ENCODE measurements at regions not wholly inside any gene's neighbourhood (a gene's known extent, or its start where the extent isn't known, plus 50 kb on each side); places are given as distances from the start of the nearest gene placed in this dataset.

- no peak for TF ChIP-seq CTCF (IDR thresholded peaks at IDR 0.05; ENCODE audit: control extremely low read depth, extremely low read depth, low read depth, missing control alignments)
- CTCF ChIA-PET = no interaction called here
- POLR2A ChIA-PET = no interaction called here
- DNase-seq (ENCODE audit: extremely low spot score) = no peak
Measured at GRCh38 chr18:78894033-78894305, 85.6 kb upstream of the SALL3 start.

- TF ChIP-seq CTCF (IDR thresholded peaks at IDR 0.05; ENCODE audit: control extremely low read depth, extremely low read depth, low read depth, missing control alignments) = no peak
- ChIA-PET POLR2A (no interaction called here), CTCF (interaction anchor here (1.4 kb wide), 1 partner anchor 16 kb away, joined by 4 read pairs; no protein-coding TSS in a partner anchor)
- no peak for DNase-seq (ENCODE audit: extremely low spot score)
Measured at GRCh38 chr18:78895207-78896001, 84.2 kb upstream of the SALL3 start.

- ChIA-PET POLR2A (no interaction called here), CTCF (interaction anchor here (1.4 kb wide), 2 partner anchors 15 to 21 kb away, joined by 4 read pairs; no protein-coding TSS in a partner anchor)
- no peak for DNase-seq (ENCODE audit: extremely low spot score)
- TF ChIP-seq CTCF (IDR thresholded peaks at IDR 0.05; ENCODE audit: control extremely low read depth, extremely low read depth, low read depth, missing control alignments) = no peak
Measured at GRCh38 chr18:78896111-78896905, 83.3 kb upstream of the SALL3 start.

GRCh38 chr18:78898066-78898465 lies 81.6 kb upstream of the SALL3 start:
- DNase-seq (ENCODE audit: extremely low spot score) = no peak
- ChIA-PET POLR2A (no interaction called here), CTCF (no interaction called here)
- no peak for TF ChIP-seq CTCF (IDR thresholded peaks at IDR 0.05; ENCODE audit: control extremely low read depth, extremely low read depth, low read depth, missing control alignments)

- no peak for DNase-seq (ENCODE audit: extremely low spot score)
- ChIA-PET CTCF (no interaction called here), POLR2A (no interaction called here)
- TF ChIP-seq CTCF (IDR thresholded peaks at IDR 0.05; ENCODE audit: control extremely low read depth, extremely low read depth, low read depth, missing control alignments) = no peak
Measured at GRCh38 chr18:78898635-78899034, 81.0 kb upstream of the SALL3 start.

- ChIA-PET CTCF (no interaction called here), POLR2A (no interaction called here)
- TF ChIP-seq CTCF (IDR thresholded peaks at IDR 0.05; ENCODE audit: control extremely low read depth, extremely low read depth, low read depth, missing control alignments) = no peak
- no peak for DNase-seq (ENCODE audit: extremely low spot score)
Measured at GRCh38 chr18:78899241-78899640, 80.4 kb upstream of the SALL3 start.

Measured in GM10248 (cell line).